ENCODE measurements at regions not wholly inside any gene's neighbourhood (a gene's known extent, or its start where the extent isn't known, plus 50 kb on each side); places are given as distances from the start of the nearest gene placed in this dataset.

DNA sequence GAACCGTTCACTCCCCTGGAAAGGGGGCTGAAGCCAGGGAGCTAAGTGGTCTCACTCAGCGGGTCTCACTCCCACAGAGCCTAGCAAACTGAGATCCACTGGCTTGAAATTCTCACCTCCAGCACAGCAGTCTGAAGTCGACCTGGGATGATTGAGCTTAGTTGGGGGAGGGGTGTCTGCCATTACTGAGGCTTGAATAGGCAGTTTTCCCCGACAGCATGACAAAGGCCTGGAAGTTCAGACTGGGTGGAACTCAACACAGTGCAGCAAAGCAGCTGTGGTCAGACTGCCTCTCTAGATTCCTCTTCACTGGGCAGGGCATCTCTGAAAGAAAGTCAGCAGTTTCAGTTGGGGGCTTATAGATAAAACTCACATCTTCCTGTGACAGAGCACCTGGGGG, 292.5 kb downstream of the NUP35 start:
- TF ChIP-seq RAD21 (conservative IDR thresholded peaks at IDR 0.05) (no peak), TAF1 (IDR thresholded peaks at IDR 0.05; ENCODE audit: low read depth) (no peak), CTCF (IDR thresholded peaks at IDR 0.05; ENCODE audit: poor library complexity, severe bottlenecking) (no peak)
